ENCODE measurements at regions not wholly inside any gene's neighbourhood (a gene's known extent, or its start where the extent isn't known, plus 50 kb on each side); places are given as distances from the start of the nearest gene placed in this dataset.
A peak's percentile ranks its signal among the peaks of the same experiment; 100 is the strongest.

GRCh38 chr7:41415051-41415450 is 287.8 kb downstream of the INHBA start:
- peaks cover 3 to 42% (median 20%) of the 10 kb centered on the region in 4 donors for H3K4me1 ChIP-seq (ENCODE audit: control insufficient read depth in 4 of 4, insufficient read depth in 4 of 4, low read length in 3 of 4)

More at GRCh38 chr7:41415051-41415450, 287.8 kb downstream of the INHBA start:
- 42% methylated on average over 4 of the region's 4 CpGs for WGBS
- Histone ChIP-seq H3K4me3 (ENCODE audit: low read depth in 1 of 3, low read length in 3 of 3) (no peak overlapping the region), H3K27ac (ENCODE audit: low read depth in 1 of 2, low read length in 2 of 2) (peak overlapping the region; percentile 72 to 78), H3K27me3 (ENCODE audit: control insufficient read depth in 4 of 4, insufficient read depth in 4 of 4, low read length in 3 of 4) (no peaks in the 10 kb centered on the region), H3K36me3 (ENCODE audit: control insufficient read depth in 4 of 4, insufficient read depth in 3 of 4, low read depth in 1 of 4, low read length in 3 of 4) (no peaks in the 10 kb centered on the region), H3K9ac (ENCODE audit: low read depth in 1 of 2, low read length in 2 of 2) (no peak overlapping the region), H3K9me3 (ENCODE audit: control insufficient read depth in 4 of 4, low read length in 3 of 4) (no peaks in the 10 kb centered on the region)
- TF ChIP-seq NR2F2 (IDR thresholded peaks at IDR 0.05), result no peak
- no peak for TF ChIP-seq ZBTB33 (IDR thresholded peaks at IDR 0.05)
- no peak for TF ChIP-seq FOXA2 (IDR thresholded peaks at IDR 0.05)
- no peak for TF ChIP-seq TAF1 (conservative IDR thresholded peaks at IDR 0.05)
- TF ChIP-seq SP1 (IDR thresholded peaks at IDR 0.05), result no peak
- no peak for TF ChIP-seq ATF3 (IDR thresholded peaks at IDR 0.05)
- TF ChIP-seq FOXA1 (IDR thresholded peaks at IDR 0.05), result no peak
- TF ChIP-seq REST (IDR thresholded peaks at IDR 0.05), result no peak
- no peak for TF ChIP-seq YY1 (IDR thresholded peaks at IDR 0.05)
- no peak for TF ChIP-seq EGR1 (IDR thresholded peaks at IDR 0.05; ENCODE audit: low read depth in 2 of 2)
- TF ChIP-seq JUND (IDR thresholded peaks at IDR 0.05), result no peak
- no peak for TF ChIP-seq MAX (IDR thresholded peaks at IDR 0.05)
- TF ChIP-seq RAD21 (IDR thresholded peaks at IDR 0.05), result no peak
- TF ChIP-seq RXRA (IDR thresholded peaks at IDR 0.05), result no peak
- no peak for DNase-seq (ENCODE audit: low spot score)

Measured in liver (tissue), 7 donors.